ENCODE measurements at regions not wholly inside any gene's neighbourhood (a gene's known extent, or its start where the extent isn't known, plus 50 kb on each side); places are given as distances from the start of the nearest gene placed in this dataset.

DNA sequence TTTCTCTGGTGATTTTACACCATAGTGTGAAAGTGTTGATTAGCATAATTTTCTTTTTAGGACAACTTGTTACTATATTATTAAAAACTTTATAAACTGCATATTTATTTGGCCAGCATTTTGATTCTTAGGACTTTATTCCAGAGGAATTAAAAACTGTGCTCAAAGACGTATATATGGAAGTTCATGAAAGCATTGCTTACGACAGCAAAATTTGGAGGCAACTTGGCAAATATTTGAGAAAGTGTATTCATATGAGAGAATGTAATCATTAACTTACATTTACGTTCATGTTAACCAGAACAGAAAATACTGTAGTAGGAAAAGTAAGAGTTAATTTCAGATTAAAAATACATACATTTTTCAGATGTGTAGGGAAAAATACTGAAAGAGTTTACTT is 203.1 kb downstream of the JCAD start:
- Histone ChIP-seq H3K4me2 (ENCODE audit: insufficient read depth, low read length) (no peak overlapping the region), H3K27ac (ENCODE audit: insufficient read depth, low read depth, low read length) (no peak overlapping the region), H2AFZ (ENCODE audit: low read depth, low read length) (no peak overlapping the region), H3K36me3 (ENCODE audit: control insufficient read depth in 2 of 2, extremely low read depth in 1 of 2, insufficient read depth in 2 of 2, low read length in 2 of 2) (no peaks in the 10 kb centered on the region), H3K9me1 (replicated peaks; ENCODE audit: control insufficient read depth, extremely low read depth, insufficient read depth, low read length) (no peaks in the 10 kb centered on the region), H3K4me3 (replicated peaks in 1 of 3; ENCODE audit: insufficient read depth in 1 of 3, low read depth in 1 of 3, low read length in 3 of 3) (no peak overlapping the region), H3K9me3 (replicated peaks; ENCODE audit: control insufficient read depth, insufficient read depth, low read length) (no peaks in the 10 kb centered on the region), H3K79me2 (ENCODE audit: control insufficient read depth, insufficient read depth, low read length) (no peaks in the 10 kb centered on the region), H3K27me3 (ENCODE audit: control insufficient read depth in 2 of 2, insufficient read depth in 2 of 2, low read length in 2 of 2) (no peaks in the 10 kb centered on the region), H3K9ac (replicated peaks; ENCODE audit: extremely low read depth, insufficient read depth, low read length) (no peak overlapping the region), H4K20me1 (replicated peaks; ENCODE audit: control insufficient read depth, extremely low read depth, insufficient read depth, low read length) (no peaks in the 10 kb centered on the region), H3K4me1 (ENCODE audit: control insufficient read depth, extremely low read depth, insufficient read depth, low read length) (peaks cover 15% of the 10 kb centered on the region)
- CTCF ChIA-PET = no interaction called here
- BruUV-seq (replicated peaks) = no TSS peak
- FAIRE-seq (no peak), DNase-seq (ENCODE audit: low read depth, low spot score) (no peak)
- intact Hi-C loops (cut with micrococcal nuclease) (loop anchor here (5.0 kb wide), 2 partner anchors 164 to 319 kb away; no protein-coding TSS in a partner anchor), dilution Hi-C loops (cut with MboI; ENCODE audit: extremely low pct_ligation_motif_present, low sequenced_read_pairs) (no loop called here)
- TF ChIP-seq, protein P1, sequence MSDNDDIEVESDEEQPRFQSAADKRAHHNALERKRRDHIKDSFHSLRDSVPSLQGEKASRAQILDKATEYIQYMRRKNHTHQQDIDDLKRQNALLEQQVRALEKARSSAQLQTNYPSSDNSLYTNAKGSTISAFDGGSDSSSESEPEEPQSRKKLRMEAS (IDR thresholded peaks at IDR 0.05; ENCODE audit: insufficient read depth, insufficient read length) = no peak
- TF ChIP-seq MYC (IDR thresholded peaks at IDR 0.05; ENCODE audit: low read depth, low read length) = no peak
- no peak for TF ChIP-seq JUN (IDR thresholded peaks at IDR 0.05; ENCODE audit: borderline replicate concordance, insufficient read depth, insufficient read length, low read depth)
- POLR2A ChIA-PET = no interaction called here

DNA sequence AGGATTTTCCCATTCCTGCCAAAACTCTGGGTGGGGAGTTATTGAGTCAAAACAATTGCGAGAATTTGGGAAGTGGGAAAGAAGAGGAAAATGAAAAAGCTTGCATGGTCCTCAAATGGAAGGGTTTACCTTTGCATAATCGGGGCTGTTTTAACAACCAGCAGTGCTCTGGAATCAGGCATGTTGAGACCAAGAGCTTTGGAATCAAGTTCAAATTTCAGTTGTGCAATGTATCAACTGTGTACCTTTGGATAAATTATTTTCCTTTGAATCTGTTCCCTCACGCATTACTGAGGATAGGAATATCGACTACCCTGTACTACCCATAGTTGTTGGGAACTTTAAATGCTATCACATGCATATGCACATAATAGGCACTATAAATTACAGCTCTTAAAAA is 205.5 kb downstream of the JCAD start:
- no TSS peak for BruUV-seq (replicated peaks)
- no peaks in the 10 kb centered on the region for H3K36me3 ChIP-seq (ENCODE audit: control insufficient read depth in 2 of 2, extremely low read depth in 1 of 2, insufficient read depth in 2 of 2, low read length in 2 of 2)

More for the DNA sequence above, 205.5 kb downstream of the JCAD start:
- no peaks in the 10 kb centered on the region for H3K9me1 ChIP-seq (replicated peaks; ENCODE audit: control insufficient read depth, extremely low read depth, insufficient read depth, low read length)
- H3K79me2 ChIP-seq (ENCODE audit: control insufficient read depth, insufficient read depth, low read length) = no peaks in the 10 kb centered on the region
- no peak overlapping the region for H3K9ac ChIP-seq (replicated peaks; ENCODE audit: extremely low read depth, insufficient read depth, low read length)
- no peak for TF ChIP-seq GATA2 (IDR thresholded peaks at IDR 0.05; ENCODE audit: insufficient read depth, insufficient read length, low read depth, low read length)
- no peak for TF ChIP-seq JUN (IDR thresholded peaks at IDR 0.05; ENCODE audit: borderline replicate concordance, insufficient read depth, insufficient read length, low read depth)
- no peak for TF ChIP-seq POLR2AphosphoS5 (IDR thresholded peaks at IDR 0.05; ENCODE audit: insufficient read depth, low read depth, low read length)
- no peak for TF ChIP-seq FOS (IDR thresholded peaks at IDR 0.05; ENCODE audit: borderline replicate concordance, insufficient read depth, low read length)
- no peak for TF ChIP-seq EZH2 (IDR thresholded peaks at IDR 0.05; ENCODE audit: borderline replicate concordance, low read depth, low read length, severe bottlenecking)
- TF ChIP-seq, protein P2, sequence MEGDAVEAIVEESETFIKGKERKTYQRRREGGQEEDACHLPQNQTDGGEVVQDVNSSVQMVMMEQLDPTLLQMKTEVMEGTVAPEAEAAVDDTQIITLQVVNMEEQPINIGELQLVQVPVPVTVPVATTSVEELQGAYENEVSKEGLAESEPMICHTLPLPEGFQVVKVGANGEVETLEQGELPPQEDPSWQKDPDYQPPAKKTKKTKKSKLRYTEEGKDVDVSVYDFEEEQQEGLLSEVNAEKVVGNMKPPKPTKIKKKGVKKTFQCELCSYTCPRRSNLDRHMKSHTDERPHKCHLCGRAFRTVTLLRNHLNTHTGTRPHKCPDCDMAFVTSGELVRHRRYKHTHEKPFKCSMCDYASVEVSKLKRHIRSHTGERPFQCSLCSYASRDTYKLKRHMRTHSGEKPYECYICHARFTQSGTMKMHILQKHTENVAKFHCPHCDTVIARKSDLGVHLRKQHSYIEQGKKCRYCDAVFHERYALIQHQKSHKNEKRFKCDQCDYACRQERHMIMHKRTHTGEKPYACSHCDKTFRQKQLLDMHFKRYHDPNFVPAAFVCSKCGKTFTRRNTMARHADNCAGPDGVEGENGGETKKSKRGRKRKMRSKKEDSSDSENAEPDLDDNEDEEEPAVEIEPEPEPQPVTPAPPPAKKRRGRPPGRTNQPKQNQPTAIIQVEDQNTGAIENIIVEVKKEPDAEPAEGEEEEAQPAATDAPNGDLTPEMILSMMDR (IDR thresholded peaks at IDR 0.05; ENCODE audit: extremely low read depth in 1 of 2, insufficient read depth in 1 of 2, low read depth in 1 of 2, low read length in 2 of 2) = no peak
- no peak for TF ChIP-seq POLR2A (IDR thresholded peaks at IDR 0.05; ENCODE audit: low read depth, low read length)
- TF ChIP-seq, protein P1 (IDR thresholded peaks at IDR 0.05; ENCODE audit: insufficient read depth, insufficient read length) = no peak
- TF ChIP-seq MYC (IDR thresholded peaks at IDR 0.05; ENCODE audit: low read depth, low read length) = no peak
- FAIRE-seq = no peak
- no peak overlapping the region for H3K4me2 ChIP-seq (ENCODE audit: insufficient read depth, low read length)
- H3K4me1 ChIP-seq (ENCODE audit: control insufficient read depth, extremely low read depth, insufficient read depth, low read length) = peaks cover 38% of the 10 kb centered on the region
- ChIA-PET POLR2A (no interaction called here), CTCF (interaction anchor here (1.0 kb wide), 2 partner anchors 45 to 74 kb away, joined by 3 read pairs; no protein-coding TSS in a partner anchor)
- no peaks in the 10 kb centered on the region for H3K9me3 ChIP-seq (replicated peaks; ENCODE audit: control insufficient read depth, insufficient read depth, low read length)
- H3K27me3 ChIP-seq (ENCODE audit: control insufficient read depth in 2 of 2, insufficient read depth in 2 of 2, low read length in 2 of 2) = no peaks in the 10 kb centered on the region
- no peak for DNase-seq (ENCODE audit: low read depth, low spot score)
- H3K27ac ChIP-seq (ENCODE audit: insufficient read depth, low read depth, low read length) = no peak overlapping the region
- no peaks in the 10 kb centered on the region for H4K20me1 ChIP-seq (replicated peaks; ENCODE audit: control insufficient read depth, extremely low read depth, insufficient read depth, low read length)
- no peak overlapping the region for H2AFZ ChIP-seq (ENCODE audit: low read depth, low read length)
- dilution Hi-C loops (cut with MboI; ENCODE audit: extremely low pct_ligation_motif_present, low sequenced_read_pairs) (no loop called here), intact Hi-C loops (cut with micrococcal nuclease) (no loop called here)
- H3K4me3 ChIP-seq (replicated peaks in 1 of 3; ENCODE audit: insufficient read depth in 1 of 3, low read depth in 1 of 3, low read length in 3 of 3) = no peak overlapping the region

Data from endothelial cell of umbilical vein (primary cell).